ENCODE measurements at regions not wholly inside any gene's neighbourhood (a gene's known extent, or its start where the extent isn't known, plus 50 kb on each side); places are given as distances from the start of the nearest gene placed in this dataset.

DNA sequence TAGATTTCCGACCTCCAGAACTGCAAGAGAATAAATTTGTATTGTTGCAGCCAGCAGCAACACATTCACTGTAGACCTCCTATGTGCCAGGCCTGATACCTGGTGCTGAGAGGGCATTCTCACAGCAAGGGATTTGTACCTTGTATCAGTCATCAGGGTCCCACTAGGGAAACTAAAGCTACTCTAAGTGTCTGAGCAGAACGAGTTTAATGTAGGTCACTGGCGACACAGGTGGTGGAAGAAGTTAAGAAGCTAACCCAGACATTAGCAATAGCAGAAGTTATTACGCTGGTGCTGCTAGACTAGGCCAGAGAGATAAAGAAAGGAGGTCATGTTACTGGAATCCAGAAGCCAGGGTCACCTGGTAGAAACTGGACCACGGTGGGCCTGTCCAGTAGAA is 60.5 kb upstream of the BCL6 start:
- Histone ChIP-seq H3K27me3 (replicated peaks; ENCODE audit: control insufficient read depth, insufficient read depth, low read length) (no peaks in the 10 kb centered on the region), H3K4me3 (ENCODE audit: low read depth, low read length) (no peak overlapping the region), H3K36me3 (ENCODE audit: control insufficient read depth, insufficient read depth, low read length) (no peaks in the 10 kb centered on the region), H3K4me1 (peaks cover 33% of the 10 kb centered on the region), H3K9me3 (no peaks in the 10 kb centered on the region)
- DNase-seq = no peak
- H3K4me3 Mint-ChIP-seq (ENCODE audit: unreplicated experiment) = no peak overlapping the region
- ChIA-PET POLR2A (no interaction called here), CTCF (no interaction called here)
- H3K9me3 Mint-ChIP-seq (ENCODE audit: unreplicated experiment) = peaks cover 10% of the 10 kb centered on the region
- H3K27ac Mint-ChIP-seq (ENCODE audit: unreplicated experiment) = no peak overlapping the region
- H3K36me3 Mint-ChIP-seq (ENCODE audit: insufficient read depth, unreplicated experiment) = peaks cover 13% of the 10 kb centered on the region
- intact Hi-C loops (cut with micrococcal nuclease; ENCODE audit: unreplicated experiment) = loop anchor here (5.0 kb wide), 1 partner anchor 942 kb away; no protein-coding TSS in a partner anchor
- H3K27me3 Mint-ChIP-seq (ENCODE audit: insufficient read depth, unreplicated experiment) = no peaks in the 10 kb centered on the region
- peaks cover 23% of the 10 kb centered on the region for H3K4me1 Mint-ChIP-seq (ENCODE audit: low read depth, unreplicated experiment)
- no peak for TF ChIP-seq CTCF (IDR thresholded peaks at IDR 0.05; ENCODE audit: insufficient read depth in 1 of 2, low read depth in 1 of 2, low read length in 1 of 2, severe bottlenecking in 1 of 2, unreplicated experiment in 1 of 2)
- no TSS peak for BruUV-seq (replicated peaks)

DNA sequence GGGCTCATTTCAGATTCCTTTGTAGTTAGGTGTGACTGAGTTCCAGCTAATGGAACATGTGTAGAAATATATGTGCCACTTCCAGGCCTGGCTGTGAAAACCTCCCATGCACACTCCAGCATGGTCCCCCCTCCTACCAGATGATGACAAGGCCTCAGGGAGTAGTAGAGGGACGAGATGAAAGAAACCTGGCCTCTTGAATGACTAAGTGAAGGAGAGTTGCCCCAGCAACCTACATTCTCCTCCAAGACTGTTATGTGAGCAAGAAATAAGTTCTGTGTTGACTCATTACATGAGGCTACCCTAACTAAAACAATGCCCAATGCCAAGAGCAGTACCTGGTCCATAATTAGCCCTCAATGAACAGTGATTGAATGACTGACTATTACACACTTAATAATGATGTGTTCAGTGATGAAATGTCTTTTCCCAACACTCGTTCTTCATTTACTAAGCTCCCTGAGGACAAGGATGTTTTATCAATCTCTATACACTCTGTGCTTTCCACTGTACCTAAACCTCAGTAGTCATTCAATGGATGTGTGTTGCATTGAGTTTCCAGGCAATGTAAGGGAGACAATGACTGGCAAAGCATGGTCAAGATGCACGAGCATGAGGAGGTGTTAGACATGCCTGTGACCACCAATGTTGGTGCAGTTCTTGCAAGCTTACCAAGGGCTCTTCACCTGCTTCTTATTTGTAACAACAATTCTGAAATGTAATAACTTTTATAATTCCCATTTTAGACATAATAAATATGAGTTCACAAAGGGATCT is 62.0 kb upstream of the BCL6 start:
- BruUV-seq (replicated peaks) = no TSS peak
- Mint-ChIP-seq H3K4me3 (ENCODE audit: unreplicated experiment) (no peak overlapping the region), H3K4me1 (ENCODE audit: low read depth, unreplicated experiment) (peaks cover 35% of the 10 kb centered on the region), H3K27me3 (ENCODE audit: insufficient read depth, unreplicated experiment) (no peaks in the 10 kb centered on the region), H3K36me3 (ENCODE audit: insufficient read depth, unreplicated experiment) (peaks cover 13% of the 10 kb centered on the region), H3K27ac (ENCODE audit: unreplicated experiment) (peak overlapping the region; percentile 81), H3K9me3 (ENCODE audit: unreplicated experiment) (peaks cover 10% of the 10 kb centered on the region)
- TF ChIP-seq CTCF (IDR thresholded peaks at IDR 0.05; ENCODE audit: insufficient read depth in 1 of 2, low read depth in 1 of 2, low read length in 1 of 2, severe bottlenecking in 1 of 2, unreplicated experiment in 1 of 2) = no peak
- CTCF ChIA-PET = no interaction called here
- no peak for DNase-seq
- POLR2A ChIA-PET = no interaction called here
- no peaks in the 10 kb centered on the region for H3K9me3 ChIP-seq
- H3K36me3 ChIP-seq (ENCODE audit: control insufficient read depth, insufficient read depth, low read length) = no peaks in the 10 kb centered on the region
- H3K27me3 ChIP-seq (replicated peaks; ENCODE audit: control insufficient read depth, insufficient read depth, low read length) = no peaks in the 10 kb centered on the region
- intact Hi-C loops (cut with micrococcal nuclease; ENCODE audit: unreplicated experiment) = loop anchor here (5.0 kb wide), 1 partner anchor 940 kb away; no protein-coding TSS in a partner anchor
- no peak overlapping the region for H3K4me3 ChIP-seq (ENCODE audit: low read depth, low read length)
- H3K4me1 ChIP-seq = peaks cover 48% of the 10 kb centered on the region

- TSS peak; percentile 95 for BruUV-seq (replicated peaks)
- Mint-ChIP-seq H3K27me3 (ENCODE audit: insufficient read depth, unreplicated experiment) (no peaks in the 10 kb centered on the region), H3K36me3 (ENCODE audit: insufficient read depth, unreplicated experiment) (peaks cover 13% of the 10 kb centered on the region), H3K27ac (ENCODE audit: unreplicated experiment) (peak overlapping the region; percentile 81), H3K4me3 (ENCODE audit: unreplicated experiment) (peak overlapping the region; percentile 45), H3K9me3 (ENCODE audit: unreplicated experiment) (peaks cover 10% of the 10 kb centered on the region), H3K4me1 (ENCODE audit: low read depth, unreplicated experiment) (peaks cover 35% of the 10 kb centered on the region)
- Histone ChIP-seq H3K27me3 (replicated peaks; ENCODE audit: control insufficient read depth, insufficient read depth, low read length) (no peaks in the 10 kb centered on the region), H3K4me1 (peaks cover 52% of the 10 kb centered on the region), H3K9me3 (no peaks in the 10 kb centered on the region), H3K36me3 (ENCODE audit: control insufficient read depth, insufficient read depth, low read length) (no peaks in the 10 kb centered on the region), H3K4me3 (ENCODE audit: low read depth, low read length) (0 out of 2 replicates have a peak overlapping the region, but pooled peaks have one; percentile 8)
- TF ChIP-seq CTCF (IDR thresholded peaks at IDR 0.05; ENCODE audit: insufficient read depth in 1 of 2, low read depth in 1 of 2, low read length in 1 of 2, severe bottlenecking in 1 of 2, unreplicated experiment in 1 of 2) = no peak
- POLR2A ChIA-PET = interaction anchor here (0.9 to 2.3 kb wide), 3 partner anchors 11 to 69 kb away, joined by 3 to 12 read pairs (median 10); partner anchors contain the start of gene BCL6
- no peak for DNase-seq
- CTCF ChIA-PET = interaction anchor here (0.6 to 1.6 kb wide), 8 partner anchors 8 to 787 kb away, joined by 3 to 14 read pairs (median 5); no protein-coding TSS in a partner anchor
- intact Hi-C loops (cut with micrococcal nuclease; ENCODE audit: unreplicated experiment) = loop anchor here (2.0 to 5.0 kb wide), 3 partner anchors 18 to 939 kb away; no protein-coding TSS in a partner anchor
These were observed 63.2 kb upstream of the BCL6 start for GRCh38 chr3:187808527-187808895.

Data from Caco-2 (cell line).